Fibroblast of skin of scalp (primary cell): ENCODE measurements at regions not wholly inside any gene's neighbourhood (a gene's known extent, or its start where the extent isn't known, plus 50 kb on each side); places are given as distances from the start of the nearest gene placed in this dataset.
A peak's percentile ranks its signal among the peaks of the same experiment; 100 is the strongest.
"Not testable (repeated sequence)": the region's sequence is repeated elsewhere in the genome, so short reads cannot be mapped to it uniquely, and the experiment has no call there.

ENCODE experiments used
- DNase-seq: peaks from one replicate; pipeline ENCODE4 v3.0.0-alpha.2; 2013

DNA sequence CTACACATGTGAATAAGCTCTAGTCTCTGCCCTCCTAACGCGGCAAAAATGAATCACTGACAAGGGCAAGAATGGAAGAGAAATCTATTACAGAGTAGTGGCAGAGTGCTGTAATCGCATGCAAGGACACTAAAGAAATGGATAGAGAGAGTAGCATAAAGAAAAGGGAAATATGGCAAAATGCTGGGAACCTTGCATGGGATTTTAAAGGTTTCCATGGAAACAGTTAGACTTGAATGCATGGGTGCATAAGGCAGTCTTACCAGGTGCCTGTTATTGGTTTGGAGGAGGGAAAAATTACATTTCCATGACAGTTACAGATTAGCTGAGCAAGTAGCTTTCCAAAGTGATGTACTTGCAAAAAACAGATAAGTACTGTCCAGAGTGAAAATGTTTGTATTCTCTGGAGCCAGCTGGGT, 233.4 kb downstream of the PTN start:
- no peak for DNase-seq

DNA sequence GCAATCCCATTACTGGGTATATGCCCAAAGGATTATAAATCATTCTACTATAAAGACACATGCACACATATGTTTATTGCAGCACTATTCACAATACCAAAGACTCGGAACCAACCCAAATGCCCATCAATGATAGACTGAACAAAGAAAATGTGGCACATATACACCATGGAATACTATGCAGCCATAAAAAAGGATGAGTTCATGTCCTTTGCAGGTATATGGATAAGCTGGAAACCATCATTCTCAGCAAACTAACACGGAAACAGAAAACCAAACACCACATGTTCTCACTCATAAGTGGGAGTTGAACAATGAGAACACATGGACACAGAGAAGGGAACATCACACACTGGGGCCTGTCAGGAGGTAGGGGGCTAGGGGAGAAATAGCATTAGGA, 235.7 kb downstream of the PTN start:
- not testable (repeated sequence) for DNase-seq

- peak; percentile 22 for DNase-seq
Measured at GRCh38 chr7:137103526-137103925, 235.1 kb downstream of the CHRM2 start.

- DNase-seq = no peak
Measured at GRCh38 chr7:137097111-137097510, 228.7 kb downstream of the CHRM2 start.

- DNase-seq = peak; percentile 34
Measured at GRCh38 chr7:137096607-137097006, 228.2 kb downstream of the CHRM2 start.

GRCh38 chr7:137093198-137093597, 224.7 kb downstream of the CHRM2 start:
- DNase-seq = no peak

DNA sequence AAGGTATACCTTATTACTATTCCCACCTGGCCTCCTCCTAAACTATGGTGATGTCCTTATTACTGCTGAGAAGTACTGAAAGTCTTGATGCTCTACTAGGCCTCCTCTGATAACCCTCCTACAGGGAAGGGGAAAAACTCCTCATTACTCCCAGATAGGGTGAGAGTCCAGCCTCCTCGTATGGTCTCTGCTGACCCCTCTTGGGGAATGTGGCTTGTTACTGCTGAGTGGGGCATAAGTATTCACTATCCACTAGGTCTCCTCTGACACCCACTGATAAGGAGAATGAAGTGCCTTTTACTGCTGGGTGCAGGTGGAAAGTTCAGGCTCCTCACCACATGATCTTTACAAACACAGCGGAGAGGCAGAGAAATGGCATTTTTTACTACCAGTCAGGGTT, 222.9 kb downstream of the CHRM2 start:
- DNase-seq = peak; percentile 50

GRCh38 chr7:137086896-137087295, 218.4 kb downstream of the CHRM2 start:
- DNase-seq = no peak

GRCh38 chr7:137084607-137085380, 216.3 kb downstream of the CHRM2 start:
- DNase-seq = peak; percentile 56

- no peak for DNase-seq
Measured at GRCh38 chr7:137082391-137082790, 213.9 kb downstream of the CHRM2 start.

- DNase-seq = peak; percentile 94
Measured at GRCh38 chr7:137081321-137082093, 213.1 kb downstream of the CHRM2 start.

- DNase-seq = no peak
Measured at GRCh38 chr7:137080516-137081203, 212.2 kb downstream of the CHRM2 start.

GRCh38 chr7:137078781-137079180, 210.3 kb downstream of the CHRM2 start:
- no peak for DNase-seq

- DNase-seq = peak; percentile 65
Measured at GRCh38 chr7:137074391-137075030, 206.1 kb downstream of the CHRM2 start.

- peak; percentile 31 for DNase-seq
Measured at GRCh38 chr7:137073571-137074325, 205.3 kb downstream of the CHRM2 start.
